CD4-positive, alpha-beta T cell (primary cell): ENCODE measurements at regions not wholly inside any gene's neighbourhood (a gene's known extent, or its start where the extent isn't known, plus 50 kb on each side); places are given as distances from the start of the nearest gene placed in this dataset.
"Not testable (repeated sequence)": the region's sequence is repeated elsewhere in the genome, so short reads cannot be mapped to it uniquely, and the experiment has no call there.

Source experiments
- ATAC-seq: fragments of 200-7000 bp; cut with Tn5 transposase; one replicate; pipeline ENCODE4 v1.10.0; 2022; ENCODE audit warnings: mild to moderate bottlenecking; ENCODE audit not compliant: poor library complexity
- CTCF ChIA-PET: fragments of 350-600 bp; sonication (Branson Sonifier 250); formaldehyde crosslinking; loops from one replicate; lab custom pipeline; 2021; ENCODE audit warnings: antibody characterized with exemption, inconsistent platforms; lab: Charles Lee
- POLR2A ChIA-PET: fragments of 350-600 bp; sonication (Branson Sonifier 250); formaldehyde crosslinking; loops from one replicate; lab custom pipeline; 2021; ENCODE audit warnings: antibody characterized with exemption, inconsistent platforms; lab: Charles Lee
- DNase-seq, 14 experiments: peaks; one replicate each; pipeline ENCODE4 v3.0.0-alpha.2; 2013 to 2020; ENCODE audit warnings: mixed read lengths in 2 of 14
- H3K27ac ChIP-seq, 2 donors: one replicate each; pipeline versions ENCODE4 v1.5.1 to v1.7.0; 2013; ENCODE audit warnings: low read length in 2 of 2, low read depth in 1 of 2, mild to moderate bottlenecking in 1 of 2
- H3K27me3 ChIP-seq, 2 experiments: 1 replicate in 1 of 2; 2 replicates in 1 of 2; pipeline versions ENCODE4 v1.6.1 to v1.7.0; 2013; ENCODE audit warnings: low read length in 2 of 2, control low read depth in 1 of 2, mild to moderate bottlenecking in 1 of 2, moderate library complexity in 1 of 2; ENCODE audit not compliant: insufficient read depth in 2 of 2, control insufficient read depth in 1 of 2
- H3K36me3 ChIP-seq: one replicate; pipeline ENCODE4 v1.6.1; 2013; ENCODE audit warnings: low read length, control low read depth; ENCODE audit not compliant: insufficient read depth
- H3K4me1 ChIP-seq: one replicate; pipeline ENCODE4 v1.6.1; 2013; ENCODE audit warnings: low read length, control low read depth; ENCODE audit not compliant: insufficient read depth
- H3K4me3 ChIP-seq: one replicate; pipeline ENCODE4 v1.5.1; 2013; ENCODE audit warnings: mild to moderate bottlenecking, low read length, moderate library complexity
- H3K9me3 ChIP-seq, 2 experiments: 1 replicate in 1 of 2; 2 replicates in 1 of 2; pipeline versions ENCODE4 v1.6.1 to v1.7.0; 2013; ENCODE audit warnings: low read length in 2 of 2, mild to moderate bottlenecking in 2 of 2, control low read depth in 1 of 2, moderate library complexity in 1 of 2; ENCODE audit not compliant: control insufficient read depth in 1 of 2, insufficient read depth in 1 of 2
- H3K27ac Mint-ChIP-seq: one replicate; pipeline ENCODE4 v1.8.0; 2020; ENCODE audit warnings: mixed read lengths
- H3K27me3 Mint-ChIP-seq: one replicate; pipeline ENCODE4 v1.8.0; 2021; ENCODE audit warnings: mixed read lengths
- H3K36me3 Mint-ChIP-seq: one replicate; pipeline ENCODE4 v1.8.0; 2021; ENCODE audit warnings: low read depth, mixed read lengths
- H3K4me1 Mint-ChIP-seq: one replicate; pipeline ENCODE4 v1.8.0; 2021; ENCODE audit warnings: low read depth, mixed read lengths
- H3K4me3 Mint-ChIP-seq: one replicate; pipeline ENCODE4 v1.8.0; 2020; ENCODE audit warnings: mild to moderate bottlenecking, mixed read lengths
- H3K9me3 Mint-ChIP-seq: one replicate; pipeline ENCODE4 v1.8.0; 2020; ENCODE audit warnings: mixed read lengths
- CTCF ChIP-seq: fragments of 200-600 bp; IDR thresholded peaks from one replicate; pipeline ENCODE4 v1.8.0; 2022; ENCODE audit warnings: antibody characterized with exemption, mild to moderate bottlenecking
- intact Hi-C, 2 experiments: fragments of 100-400 bp; cut with DNase I in 1 of 2; cut with micrococcal nuclease in 1 of 2; formaldehyde crosslinking; loops; one replicate each; pipeline versions ENCODE4 v1.15.1 to v1.9.0; 2023 to 2025; cut with DNase I, micrococcal nuclease

GRCh38 chr1:172941471-172941870 is 109.3 kb downstream of the TNFSF18 start:
- H3K27me3 Mint-ChIP-seq: no peaks in the 10 kb centered on the region
- Histone ChIP-seq H3K36me3 (no peaks in the 10 kb centered on the region), H3K27me3 (no peaks in the 10 kb centered on the region), H3K4me1 (no peaks in the 10 kb centered on the region), H3K9me3 (no peaks in the 10 kb centered on the region), H3K4me3 (no peak overlapping the region), H3K27ac (no peak overlapping the region)
- no peak for TF ChIP-seq CTCF
- H3K27ac Mint-ChIP-seq: no peak overlapping the region
- POLR2A ChIA-PET: no interaction called here
- no peaks in the 10 kb centered on the region for H3K9me3 Mint-ChIP-seq
- intact Hi-C loops: no loop called here
- ATAC-seq (no peak), DNase-seq (no peak)
- no peaks in the 10 kb centered on the region for H3K4me1 Mint-ChIP-seq
- CTCF ChIA-PET: no interaction called here
- no peak overlapping the region for H3K4me3 Mint-ChIP-seq
- H3K36me3 Mint-ChIP-seq: no peaks in the 10 kb centered on the region

- H3K27me3 ChIP-seq: no peaks in the 10 kb centered on the region
- CTCF ChIA-PET: no interaction called here
- ATAC-seq: no peak
- no peaks in the 10 kb centered on the region for H3K4me1 ChIP-seq
- Mint-ChIP-seq H3K27me3 (no peaks in the 10 kb centered on the region), H3K4me3 (no peak overlapping the region), H3K27ac (no peak overlapping the region), H3K4me1 (peaks cover 4% of the 10 kb centered on the region), H3K9me3 (no peaks in the 10 kb centered on the region), H3K36me3 (no peaks in the 10 kb centered on the region)
- TF ChIP-seq CTCF: no peak
- H3K9me3 ChIP-seq: no peaks in the 10 kb centered on the region
- no peak overlapping the region for H3K4me3 ChIP-seq
- no peak for DNase-seq
- H3K27ac ChIP-seq: no peak overlapping the region
- H3K36me3 ChIP-seq: no peaks in the 10 kb centered on the region
- intact Hi-C loops: no loop called here
- POLR2A ChIA-PET: no interaction called here
Observed at GRCh38 chr1:172941945-172942344, 108.8 kb downstream of the TNFSF18 start.

GRCh38 chr1:172943138-172943537 is 107.6 kb downstream of the TNFSF18 start:
- H3K4me3 Mint-ChIP-seq, H3K27ac ChIP-seq, ATAC-seq, H3K4me1 Mint-ChIP-seq, POLR2A ChIA-PET, H3K27me3 ChIP-seq, H3K9me3 Mint-ChIP-seq, H3K36me3 ChIP-seq, H3K27ac Mint-ChIP-seq, H3K27me3 Mint-ChIP-seq, H3K36me3 Mint-ChIP-seq, intact Hi-C loops, H3K4me1 ChIP-seq, CTCF ChIA-PET, H3K4me3 ChIP-seq, H3K9me3 ChIP-seq: not testable (repeated sequence)
- peak in 1 of 14 experiments; percentile 10 for DNase-seq

- DNase-seq (no peak), ATAC-seq (no peak)
- H3K36me3 ChIP-seq: no peaks in the 10 kb centered on the region
- H3K27me3 ChIP-seq: no peaks in the 10 kb centered on the region
- TF ChIP-seq CTCF: no peak
- Mint-ChIP-seq H3K4me1 (peaks cover 8% of the 10 kb centered on the region), H3K9me3 (no peaks in the 10 kb centered on the region), H3K27ac (no peak overlapping the region), H3K4me3 (no peak overlapping the region), H3K27me3 (no peaks in the 10 kb centered on the region), H3K36me3 (no peaks in the 10 kb centered on the region)
- H3K4me3 ChIP-seq: no peak overlapping the region
- no peaks in the 10 kb centered on the region for H3K4me1 ChIP-seq
- POLR2A ChIA-PET: interaction anchor here (0.6 kb wide), 1 partner anchor 24 kb away, joined by 3 read pairs; no protein-coding TSS in a partner anchor
- H3K27ac ChIP-seq: no peak overlapping the region
- CTCF ChIA-PET: no interaction called here
- no peaks in the 10 kb centered on the region for H3K9me3 ChIP-seq
- intact Hi-C loops: no loop called here
Observed at GRCh38 chr1:172944931-172945330, 105.8 kb downstream of the TNFSF18 start.
